OCI-LY3 (cell line): ENCODE measurements at regions not wholly inside any gene's neighbourhood (a gene's known extent, or its start where the extent isn't known, plus 50 kb on each side); places are given as distances from the start of the nearest gene placed in this dataset.

Source experiments
- CTCF ChIP-seq: fragments of 200-600, 300-600 bp; sonication (generic); IDR thresholded peaks from 2 replicates; pipeline ENCODE4 v1.5.1; 2014; ENCODE audit warnings: antibody characterized with exemption, low read length, low read depth
- EZH2phosphoT487 ChIP-seq: fragments of 200-600 bp; shearing (Covaris generic); IDR thresholded peaks from 2 replicates; pipeline ENCODE4 v1.6.1; 2018; ENCODE audit warnings: antibody characterized with exemption, mixed run types, low read depth

- no peak for TF ChIP-seq CTCF
- TF ChIP-seq EZH2phosphoT487 = no peak
These were observed 240.5 kb upstream of the TUSC1 start for GRCh38 chr9:25918761-25919160.
